ENCODE measurements at regions not wholly inside any gene's neighbourhood (a gene's known extent, or its start where the extent isn't known, plus 50 kb on each side); places are given as distances from the start of the nearest gene placed in this dataset.

DNA sequence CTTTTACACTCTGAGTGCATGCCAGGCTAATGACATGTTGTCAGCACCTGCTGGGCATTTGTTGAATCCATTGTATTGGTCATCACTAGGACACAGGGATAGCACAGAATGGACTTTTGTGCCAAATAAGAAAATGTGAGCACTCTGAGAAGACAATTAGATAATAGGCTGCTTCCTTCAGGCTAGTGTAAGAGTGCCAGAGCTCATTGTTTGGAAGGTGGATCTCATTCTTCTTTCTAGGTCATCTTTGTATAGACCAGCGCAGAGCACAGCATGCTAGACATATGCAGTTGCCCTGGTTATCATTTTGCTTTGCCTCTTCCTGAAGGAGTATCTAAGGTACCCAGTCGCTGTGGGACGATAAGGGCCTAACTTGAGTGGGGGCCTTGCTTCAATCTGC is 493.4 kb upstream of the COX7C start:
- H3K9me3 ChIP-seq: no peaks in the 10 kb centered on the region
- WGBS, 2 donors (ENCODE audit: low coverage in 1 of 2): 75 to 87% methylated on average over 1 to 3 of the region's 3 CpGs
- in situ Hi-C loops (cut with MboI; ENCODE audit: low pct_ligation_motif_present in 1 of 4, low pct_unique_long_range_greater_than_20kb in 1 of 4, low sequenced_read_pairs in 3 of 4): no loop called here

DNA sequence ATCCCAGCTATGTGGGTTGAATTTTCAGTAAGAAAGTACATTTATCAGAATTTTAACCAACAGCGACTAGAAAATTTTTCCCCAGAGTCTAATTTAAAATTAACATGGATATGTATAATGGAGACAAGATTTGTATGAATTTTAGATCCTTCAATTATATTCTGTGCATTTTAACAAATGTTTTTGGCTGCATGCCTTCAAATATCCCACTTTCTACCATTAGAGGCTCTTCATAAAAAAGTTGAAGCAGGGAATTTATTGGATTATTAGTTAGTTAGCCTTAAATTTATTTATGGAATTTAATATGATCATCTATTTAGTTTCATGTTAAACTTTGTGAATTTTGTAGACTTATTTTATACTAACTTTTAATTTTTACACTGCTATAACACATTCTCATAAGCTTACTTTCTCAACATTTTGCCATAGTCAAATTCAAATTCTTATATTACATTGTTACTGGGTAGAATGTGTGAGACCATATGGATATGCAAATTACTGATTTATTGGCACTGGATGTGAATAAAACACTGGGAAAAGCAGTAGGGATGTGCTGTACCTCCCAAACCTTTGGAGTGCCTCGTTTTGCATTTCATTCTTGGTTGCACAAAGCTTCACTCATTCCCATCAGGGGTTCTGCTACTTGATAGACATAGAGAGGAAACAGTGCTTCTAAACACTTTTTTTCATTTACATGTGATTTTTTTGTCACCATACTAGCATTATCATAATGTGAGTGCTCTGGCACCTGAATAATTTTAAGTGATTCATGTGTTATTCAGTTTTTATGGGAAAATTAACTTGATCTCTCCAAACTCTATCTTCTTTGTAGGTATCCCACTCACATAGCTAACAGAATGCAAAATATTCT is 491.8 kb upstream of the COX7C start:
- H3K27me3 ChIP-seq: no peaks in the 10 kb centered on the region
- H3K4me1 ChIP-seq: no peaks in the 10 kb centered on the region
- no peak overlapping the region for H3K27ac ChIP-seq
- H3K9me3 ChIP-seq: no peaks in the 10 kb centered on the region
- no peak for TF ChIP-seq POLR2AphosphoS5 (IDR thresholded peaks at IDR 0.05)
- TF ChIP-seq, protein P1, sequence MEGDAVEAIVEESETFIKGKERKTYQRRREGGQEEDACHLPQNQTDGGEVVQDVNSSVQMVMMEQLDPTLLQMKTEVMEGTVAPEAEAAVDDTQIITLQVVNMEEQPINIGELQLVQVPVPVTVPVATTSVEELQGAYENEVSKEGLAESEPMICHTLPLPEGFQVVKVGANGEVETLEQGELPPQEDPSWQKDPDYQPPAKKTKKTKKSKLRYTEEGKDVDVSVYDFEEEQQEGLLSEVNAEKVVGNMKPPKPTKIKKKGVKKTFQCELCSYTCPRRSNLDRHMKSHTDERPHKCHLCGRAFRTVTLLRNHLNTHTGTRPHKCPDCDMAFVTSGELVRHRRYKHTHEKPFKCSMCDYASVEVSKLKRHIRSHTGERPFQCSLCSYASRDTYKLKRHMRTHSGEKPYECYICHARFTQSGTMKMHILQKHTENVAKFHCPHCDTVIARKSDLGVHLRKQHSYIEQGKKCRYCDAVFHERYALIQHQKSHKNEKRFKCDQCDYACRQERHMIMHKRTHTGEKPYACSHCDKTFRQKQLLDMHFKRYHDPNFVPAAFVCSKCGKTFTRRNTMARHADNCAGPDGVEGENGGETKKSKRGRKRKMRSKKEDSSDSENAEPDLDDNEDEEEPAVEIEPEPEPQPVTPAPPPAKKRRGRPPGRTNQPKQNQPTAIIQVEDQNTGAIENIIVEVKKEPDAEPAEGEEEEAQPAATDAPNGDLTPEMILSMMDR (IDR thresholded peaks at IDR 0.05): no peak
- TF ChIP-seq POLR2A (IDR thresholded peaks at IDR 0.05): no peak
- no peak for TF ChIP-seq EP300 (IDR thresholded peaks at IDR 0.05; ENCODE audit: low read depth)
- H3K36me3 ChIP-seq: no peaks in the 10 kb centered on the region
- intact Hi-C loops (cut with DNase I; ENCODE audit: low total_unique reads): no loop called here
- no peak overlapping the region for H3K4me3 ChIP-seq
- 53 to 56% methylated on average over 2 of the region's 2 CpGs for WGBS, 2 donors (ENCODE audit: low coverage in 1 of 2)
- no peak for DNase-seq
- in situ Hi-C loops (cut with MboI; ENCODE audit: low pct_ligation_motif_present in 1 of 4, low pct_unique_long_range_greater_than_20kb in 1 of 4, low sequenced_read_pairs in 3 of 4): no loop called here

More for the DNA sequence above, 493.4 kb upstream of the COX7C start:
- no peak for TF ChIP-seq EP300 (IDR thresholded peaks at IDR 0.05; ENCODE audit: low read depth)
- no peak for TF ChIP-seq POLR2AphosphoS5 (IDR thresholded peaks at IDR 0.05)
- TF ChIP-seq, protein P1 (IDR thresholded peaks at IDR 0.05): no peak
- TF ChIP-seq POLR2A (IDR thresholded peaks at IDR 0.05): no peak
- H3K27ac ChIP-seq: no peak overlapping the region
- no peaks in the 10 kb centered on the region for H3K4me1 ChIP-seq
- H3K27me3 ChIP-seq: no peaks in the 10 kb centered on the region
- H3K4me3 ChIP-seq: no peak overlapping the region
- no peaks in the 10 kb centered on the region for H3K36me3 ChIP-seq
- no peak for DNase-seq
- intact Hi-C loops (cut with DNase I; ENCODE audit: low total_unique reads): no loop called here

DNA sequence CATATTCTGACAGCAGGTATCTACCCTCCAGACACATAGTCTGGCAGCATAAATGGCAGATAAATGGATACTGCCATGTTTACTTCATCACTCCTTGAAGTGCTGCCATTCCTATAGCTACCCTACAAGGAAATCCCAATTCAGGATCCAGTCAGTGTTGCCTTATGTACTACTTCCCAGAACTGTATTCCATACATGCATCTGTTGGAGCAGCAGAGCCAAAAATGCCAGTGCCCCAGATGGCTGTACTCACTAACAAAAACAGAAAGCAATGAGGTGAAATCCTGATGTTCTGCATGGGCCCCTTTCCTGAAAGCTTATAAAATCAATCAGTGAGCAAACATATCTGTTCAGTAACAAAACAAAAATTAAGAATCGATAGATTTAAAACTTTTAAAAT is 490.0 kb upstream of the COX7C start:
- H3K27me3 ChIP-seq: no peaks in the 10 kb centered on the region
- H3K9me3 ChIP-seq: no peaks in the 10 kb centered on the region
- in situ Hi-C loops (cut with MboI; ENCODE audit: low pct_ligation_motif_present in 1 of 4, low pct_unique_long_range_greater_than_20kb in 1 of 4, low sequenced_read_pairs in 3 of 4) (no loop called here), intact Hi-C loops (cut with DNase I; ENCODE audit: low total_unique reads) (no loop called here)
- H3K4me1 ChIP-seq: no peaks in the 10 kb centered on the region
- no peak overlapping the region for H3K27ac ChIP-seq
- TF ChIP-seq, protein P1 (IDR thresholded peaks at IDR 0.05): no peak
- TF ChIP-seq POLR2A (IDR thresholded peaks at IDR 0.05) (no peak), EP300 (IDR thresholded peaks at IDR 0.05; ENCODE audit: low read depth) (no peak), POLR2AphosphoS5 (IDR thresholded peaks at IDR 0.05) (no peak)
- no peaks in the 10 kb centered on the region for H3K36me3 ChIP-seq
- 75 to 78% methylated on average over 1 of the region's 1 CpG for WGBS, 2 donors (ENCODE audit: low coverage in 1 of 2)
- no peak for DNase-seq
- H3K4me3 ChIP-seq: no peak overlapping the region

DNA sequence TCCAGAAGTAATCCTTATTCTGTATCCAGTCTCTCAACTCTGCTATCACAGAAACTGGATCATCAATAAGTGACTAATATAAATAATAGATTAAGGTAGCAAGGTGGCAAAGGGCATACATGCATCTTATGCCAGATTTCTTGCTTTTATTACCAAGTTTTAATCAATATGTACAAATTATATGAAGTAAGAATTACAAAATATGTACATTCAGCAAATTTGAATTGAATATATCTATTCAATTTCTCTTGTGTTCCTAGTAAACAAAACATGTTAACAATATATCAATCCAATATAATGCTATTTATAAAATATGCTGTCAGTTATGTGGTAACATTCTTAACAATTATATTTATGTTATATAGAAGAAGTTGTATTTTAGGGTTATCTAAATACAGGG is 488.7 kb upstream of the COX7C start:
- Histone ChIP-seq H3K36me3 (no peaks in the 10 kb centered on the region), H3K9me3 (no peaks in the 10 kb centered on the region), H3K4me3 (no peak overlapping the region), H3K27ac (no peak overlapping the region), H3K4me1 (no peaks in the 10 kb centered on the region), H3K27me3 (no peaks in the 10 kb centered on the region)
- in situ Hi-C loops (cut with MboI; ENCODE audit: low pct_ligation_motif_present in 1 of 4, low pct_unique_long_range_greater_than_20kb in 1 of 4, low sequenced_read_pairs in 3 of 4): no loop called here
- intact Hi-C loops (cut with DNase I; ENCODE audit: low total_unique reads): no loop called here
- DNase-seq: no peak
- TF ChIP-seq POLR2AphosphoS5 (IDR thresholded peaks at IDR 0.05) (no peak), POLR2A (IDR thresholded peaks at IDR 0.05) (no peak), EP300 (IDR thresholded peaks at IDR 0.05; ENCODE audit: low read depth) (no peak)
- TF ChIP-seq, protein P1 (IDR thresholded peaks at IDR 0.05): no peak

Data from transverse colon (tissue), 4 donors.